SHP77 (cell line): ENCODE measurements at regions not wholly inside any gene's neighbourhood (a gene's known extent, or its start where the extent isn't known, plus 50 kb on each side); places are given as distances from the start of the nearest gene placed in this dataset.
A peak's percentile ranks its signal among the peaks of the same experiment; 100 is the strongest.
"Not testable (repeated sequence)": the region's sequence is repeated elsewhere in the genome, so short reads cannot be mapped to it uniquely, and the experiment has no call there.

Experiments used
- DNase-seq, 2 experiments: peaks; one replicate each; lab custom pipeline; 2025; lab: John Stamatoyannopoulos, UW

DNA sequence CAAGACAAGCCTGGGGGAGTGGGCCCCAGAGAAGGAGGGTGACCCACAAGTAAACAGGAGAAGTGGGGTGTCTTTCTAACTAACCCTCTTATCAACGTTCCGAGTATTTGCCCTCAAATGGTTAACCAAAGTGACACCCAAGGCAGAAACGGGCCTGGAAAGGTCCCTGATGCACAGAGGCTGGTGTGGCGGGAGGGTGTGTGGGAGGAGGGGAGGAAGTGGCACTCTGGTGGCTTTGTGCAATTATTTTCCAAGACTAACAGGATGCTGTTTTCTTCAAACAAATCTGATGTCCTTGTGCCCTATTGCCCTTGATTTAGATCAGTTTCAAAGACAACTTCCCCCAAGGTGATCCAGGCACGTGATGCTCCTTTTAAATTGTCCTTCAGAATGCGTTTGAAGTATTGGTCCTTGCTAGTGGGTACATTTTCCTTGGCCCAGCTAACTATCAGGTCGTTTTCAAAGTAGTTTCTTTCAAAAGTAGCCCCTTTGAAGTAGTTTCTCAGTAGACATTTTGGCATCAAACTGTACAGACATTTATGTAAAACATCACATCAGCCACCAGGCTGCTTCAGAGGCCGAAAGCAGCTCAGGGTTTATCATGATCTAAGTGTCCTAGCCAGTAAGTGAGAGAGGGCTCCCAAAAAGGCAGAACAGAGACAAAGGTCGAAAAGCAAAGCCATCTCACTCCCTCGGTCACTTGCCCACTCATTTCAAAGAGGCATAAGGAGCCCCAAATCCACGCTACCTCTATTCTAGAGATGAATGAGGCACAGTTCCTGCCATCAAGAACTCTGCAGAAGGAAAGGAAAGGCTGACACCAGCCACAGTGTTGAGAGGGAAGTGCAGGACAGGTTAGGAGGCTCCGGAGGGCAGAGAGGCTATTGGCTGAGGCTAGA lies 371.1 kb upstream of the ID2 start:
- no peak for DNase-seq

GRCh38 chr2:8312221-8312620 lies 369.6 kb upstream of the ID2 start:
- peak; percentile 22 to 73 for DNase-seq

GRCh38 chr2:8312861-8313830 lies 368.7 kb upstream of the ID2 start:
- no peak for DNase-seq

- DNase-seq, result no peak
Observed at GRCh38 chr2:8314063-8314462, 367.8 kb upstream of the ID2 start.

DNA sequence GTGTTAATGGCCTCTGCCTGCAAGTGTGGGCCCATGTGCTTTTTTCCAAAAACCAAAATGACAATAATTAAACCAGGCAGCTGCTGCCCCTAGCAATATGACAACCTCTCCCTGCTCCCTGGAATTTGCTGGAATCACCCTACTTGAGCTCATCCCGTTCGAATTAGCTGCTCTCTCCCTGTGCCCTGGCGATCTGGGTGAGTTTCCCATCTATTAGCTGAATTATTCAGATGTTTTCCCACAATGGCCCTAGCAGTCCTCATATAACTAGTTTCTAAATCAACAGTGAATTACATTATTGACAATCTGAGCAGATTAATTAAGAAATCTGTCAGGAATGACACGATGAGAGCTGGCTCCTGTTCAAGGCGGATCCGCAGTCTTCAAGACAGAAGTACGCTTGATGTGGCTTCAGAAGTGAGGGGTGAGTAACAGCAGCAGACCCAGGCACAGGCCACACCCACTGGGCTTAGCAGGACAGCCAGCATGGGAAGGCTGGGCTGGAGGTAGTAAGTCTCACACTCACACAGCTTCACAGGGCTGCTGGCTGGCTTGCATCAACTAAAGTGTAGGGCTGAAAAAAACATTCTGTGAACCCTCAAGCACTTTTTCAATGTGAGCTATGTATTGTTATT lies 366.2 kb upstream of the ID2 start:
- no peak for DNase-seq

DNA sequence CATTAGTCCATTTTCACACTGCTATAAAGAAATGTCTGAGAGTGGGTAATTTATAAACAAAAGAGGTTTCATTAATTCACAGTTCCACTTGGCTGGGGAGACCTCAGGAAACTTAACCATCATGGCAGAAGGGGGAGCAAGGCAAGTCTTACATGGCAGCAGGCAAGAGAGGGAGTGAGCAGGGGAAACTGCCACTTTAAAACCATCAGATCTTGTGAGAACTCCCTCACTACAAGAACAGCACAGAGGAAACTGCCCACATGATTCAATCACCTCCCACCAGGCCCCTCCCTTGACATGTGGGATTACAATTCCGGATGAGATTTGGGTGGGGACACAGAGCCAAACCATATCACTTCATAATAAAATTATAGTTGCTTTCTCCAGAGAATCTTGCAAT lies 365.5 kb upstream of the ID2 start:
- DNase-seq, result no peak

DNA sequence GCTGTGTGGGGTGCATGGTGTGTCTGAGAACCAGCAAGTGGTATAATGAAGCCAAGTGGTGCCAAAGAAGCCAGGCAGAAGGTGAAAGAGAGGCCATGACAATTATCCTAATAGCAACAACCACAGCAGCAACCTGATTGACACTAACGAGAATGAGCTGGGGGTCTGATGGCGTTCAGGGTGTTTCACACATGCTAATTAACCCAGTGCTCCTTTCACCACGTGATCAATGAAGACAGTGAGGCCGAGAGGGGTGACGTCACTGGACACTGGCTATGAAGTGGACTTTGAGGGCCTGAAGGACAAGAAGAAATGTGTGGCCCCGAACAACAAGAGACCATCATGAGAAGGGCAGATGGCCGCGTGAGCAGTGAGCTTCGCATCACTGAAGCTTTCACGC lies 364.4 kb upstream of the ID2 start:
- no peak for DNase-seq

GRCh38 chr2:8319219-8319618 lies 362.6 kb upstream of the ID2 start:
- no peak for DNase-seq

DNA sequence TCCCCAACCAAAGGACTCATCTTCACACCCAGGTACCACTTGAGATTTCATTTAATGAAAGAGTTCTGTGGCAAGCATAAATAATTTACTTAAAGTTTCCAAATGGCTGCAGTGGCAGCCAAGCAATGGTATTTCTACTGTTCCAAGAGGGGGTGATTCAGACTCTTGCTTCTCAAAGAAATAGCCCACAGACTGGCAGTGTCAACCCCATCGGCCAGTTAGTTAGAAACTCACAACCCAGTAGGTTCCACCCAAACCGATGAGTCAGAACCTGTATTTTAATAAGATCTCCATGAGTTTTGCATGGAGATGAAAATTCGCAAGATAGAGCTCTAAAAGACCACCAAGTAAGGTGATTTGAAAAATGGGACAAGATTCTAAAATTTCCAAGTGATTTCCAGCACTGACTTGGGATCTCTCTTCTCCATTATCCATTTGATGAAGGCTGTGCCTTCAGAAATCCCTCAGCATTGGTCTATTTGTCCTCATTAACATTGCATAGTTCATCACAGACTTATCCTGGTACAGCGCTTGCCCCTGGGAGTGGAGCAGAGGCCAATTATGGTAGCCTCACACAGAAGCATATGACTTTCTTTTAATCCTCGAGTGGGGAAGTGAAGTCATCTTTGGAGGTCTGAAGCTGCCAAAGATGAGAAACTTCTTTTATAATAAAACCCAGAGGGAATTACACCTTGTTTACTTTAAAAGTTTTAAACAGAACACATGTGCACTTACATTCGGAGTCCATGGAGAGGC lies 361.4 kb upstream of the ID2 start:
- no peak for DNase-seq

- no peak for DNase-seq
Observed at GRCh38 chr2:8322634-8323033, 359.2 kb upstream of the ID2 start.

DNA sequence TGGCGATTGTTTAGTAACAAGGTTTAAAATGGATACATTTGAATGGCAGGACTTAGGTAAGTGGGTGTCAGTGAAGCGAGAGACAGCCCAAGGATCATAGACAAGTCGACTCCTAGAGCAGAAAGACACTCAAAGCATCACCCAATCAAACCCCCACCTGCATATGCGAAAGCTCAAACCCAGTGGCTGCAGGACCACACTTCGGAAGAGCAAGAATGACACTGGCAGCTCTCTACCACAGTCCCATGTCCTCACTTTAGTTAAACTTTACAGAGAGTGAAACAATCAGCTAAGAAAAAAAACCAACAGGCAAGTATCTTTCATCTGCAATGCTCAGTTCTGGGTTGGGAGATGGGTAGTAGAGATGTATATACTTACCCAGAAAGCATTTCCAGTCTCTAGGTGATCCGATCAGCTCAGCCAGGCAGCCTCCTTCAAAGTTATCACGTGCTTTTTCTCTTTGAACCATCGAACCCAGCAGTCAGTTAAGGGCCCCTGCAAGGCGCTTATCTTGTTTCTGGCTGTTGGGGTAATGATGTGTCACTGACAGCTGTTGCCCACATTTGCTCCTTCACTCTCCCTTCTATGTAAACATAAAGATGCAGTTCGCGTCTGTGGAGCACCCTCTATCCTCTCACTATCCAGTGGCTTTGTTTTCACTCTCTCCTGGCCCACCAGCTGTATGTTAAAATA lies 357.5 kb upstream of the ID2 start:
- DNase-seq, result peak; percentile 76 to 77

GRCh38 chr2:8324901-8325300 lies 357.0 kb upstream of the ID2 start:
- DNase-seq, result no peak

DNA sequence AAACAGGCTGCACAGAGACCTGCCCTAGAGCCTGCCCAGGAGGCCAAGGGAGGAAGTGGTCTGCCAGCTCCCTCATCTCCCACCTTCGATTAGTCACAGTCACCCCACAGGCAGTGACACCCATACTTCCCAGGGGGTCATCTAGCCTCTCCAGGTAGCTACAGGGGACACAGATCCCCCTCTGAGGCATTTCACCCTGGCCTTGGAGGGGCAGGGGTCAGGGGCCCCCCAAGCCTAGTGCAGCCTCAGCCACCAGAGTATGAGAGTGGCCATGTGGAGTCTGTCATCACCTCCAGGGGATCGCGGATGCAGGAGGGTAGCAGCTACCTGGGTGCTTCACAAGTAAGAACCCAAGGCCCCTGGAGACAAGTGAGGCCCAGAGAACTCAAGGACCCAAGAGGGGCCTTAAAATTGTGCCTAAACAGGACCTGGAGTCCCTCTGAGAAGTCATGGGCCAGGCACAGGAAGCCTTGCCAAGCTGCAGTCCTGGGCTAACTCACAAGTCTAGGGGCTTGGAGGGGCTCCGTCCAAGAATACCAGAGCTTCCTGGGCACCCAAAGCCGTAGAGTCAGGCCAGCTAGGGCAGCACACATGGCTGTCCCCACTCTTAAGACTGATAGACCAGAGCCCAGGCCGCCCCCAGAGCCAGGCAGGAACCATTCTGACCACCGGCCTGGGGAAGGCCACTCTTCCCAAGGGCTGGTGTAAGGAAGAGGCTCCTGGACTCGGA lies 354.3 kb upstream of the ID2 start:
- DNase-seq, result no peak

DNA sequence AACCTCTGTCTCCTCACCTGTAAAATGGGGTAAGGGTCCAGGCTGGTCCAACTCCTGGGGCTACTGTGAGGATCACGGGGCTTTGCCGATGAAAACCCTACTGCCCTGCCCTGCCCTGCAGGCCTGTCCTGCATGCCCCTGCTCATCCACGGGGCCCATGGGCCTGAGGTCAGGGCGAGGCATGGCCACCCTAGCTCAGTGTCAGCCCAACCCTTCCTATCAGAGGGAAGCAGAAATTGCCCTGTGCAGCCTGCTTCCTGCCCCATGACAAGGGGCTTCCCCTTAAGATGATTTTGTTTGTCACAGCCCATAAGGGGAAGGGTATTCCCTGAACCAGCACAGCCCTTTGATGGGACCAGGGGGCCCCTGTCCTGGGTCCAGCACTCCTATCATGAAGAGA lies 353.6 kb upstream of the ID2 start:
- no peak for DNase-seq

GRCh38 chr2:8329660-8330622 lies 351.9 kb upstream of the ID2 start:
- DNase-seq, result peak; percentile 11 to 66

GRCh38 chr2:8331068-8331467 lies 350.8 kb upstream of the ID2 start:
- DNase-seq, result no peak

- peak in 1 of 2 experiments; percentile 13 for DNase-seq
Observed at GRCh38 chr2:8332646-8333045, 349.2 kb upstream of the ID2 start.

DNA sequence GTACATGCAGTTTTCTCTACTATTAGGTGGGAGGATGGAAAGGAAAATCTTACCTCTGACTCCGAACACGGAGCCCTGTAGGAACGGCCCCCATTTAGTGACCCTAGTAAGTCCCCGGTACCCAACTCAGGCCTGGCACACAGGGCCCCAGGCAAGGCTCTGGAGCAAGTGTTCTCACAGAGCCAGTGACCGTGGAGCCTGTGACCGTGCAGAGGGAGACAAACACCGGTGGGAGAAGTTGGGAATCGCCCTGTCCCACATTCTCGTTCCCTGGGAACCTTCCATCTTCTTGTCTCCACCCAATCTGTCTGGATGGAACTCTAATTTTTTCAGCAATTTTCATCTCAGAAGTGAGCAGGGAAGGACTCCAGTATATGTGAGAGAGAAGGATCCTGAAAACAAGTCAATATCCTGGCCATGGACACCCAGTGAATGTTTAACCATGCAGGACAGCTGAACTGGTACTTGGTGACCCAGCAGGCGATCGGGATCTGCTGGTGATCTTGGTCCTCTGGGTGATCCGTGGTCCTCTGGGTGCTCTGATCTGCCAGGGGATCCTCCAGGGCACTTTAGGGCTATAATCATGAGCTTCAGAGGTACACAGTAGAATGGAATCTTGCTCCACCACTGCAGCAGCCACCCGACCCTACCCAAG lies 348.6 kb upstream of the ID2 start:
- no peak for DNase-seq

DNA sequence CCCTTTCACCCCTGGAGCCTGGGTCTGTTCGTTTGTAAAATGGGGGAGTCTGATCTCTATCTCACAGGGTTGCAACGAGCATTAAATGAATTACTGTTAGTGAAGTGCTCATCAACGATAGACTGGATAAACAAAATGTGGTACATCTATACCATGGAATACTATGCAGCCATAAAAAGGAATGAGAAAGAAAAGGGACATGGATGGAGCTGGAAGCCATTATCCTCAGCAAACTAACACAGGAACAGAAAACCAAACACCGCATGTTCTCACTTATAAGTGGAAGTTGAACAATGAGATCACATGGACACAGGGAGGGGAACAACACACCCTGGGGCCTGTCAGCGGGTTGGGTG lies 348.0 kb upstream of the ID2 start:
- DNase-seq, result not testable (repeated sequence)
